AG08395 (cell line): ENCODE measurements at regions not wholly inside any gene's neighbourhood (a gene's known extent, or its start where the extent isn't known, plus 50 kb on each side); places are given as distances from the start of the nearest gene placed in this dataset.
"Not testable (repeated sequence)": the region's sequence is repeated elsewhere in the genome, so short reads cannot be mapped to it uniquely, and the experiment has no call there.

Experiments used
- DNase-seq: peaks from one replicate; pipeline ENCODE4 v3.0.0; 2012; ENCODE audit warnings: mixed read lengths, low spot score

- DNase-seq = no peak
Measured at GRCh38 chr14:43297794-43298193, 1209.3 kb downstream of the FSCB start.

- DNase-seq = not testable (repeated sequence)
Measured at GRCh38 chr14:43296061-43296460, 1211.0 kb downstream of the FSCB start.

- no peak for DNase-seq
Measured at GRCh38 chr14:43285575-43285974, 1221.5 kb downstream of the FSCB start.

- DNase-seq = no peak
Measured at GRCh38 chr14:43260056-43260455, 1247.0 kb downstream of the FSCB start.

- DNase-seq = no peak
Measured at GRCh38 chr14:43258396-43258795, 1248.7 kb downstream of the FSCB start.

GRCh38 chr14:43256996-43257395 lies 1250.1 kb downstream of the FSCB start:
- DNase-seq = not testable (repeated sequence)

- DNase-seq = no peak
Measured at GRCh38 chr14:43252866-43253265, 1254.2 kb downstream of the FSCB start.

- DNase-seq = no peak
Measured at GRCh38 chr14:43249591-43249990, 1257.5 kb downstream of the FSCB start.

- DNase-seq = no peak
Measured at GRCh38 chr14:43249116-43249515, 1258.0 kb downstream of the FSCB start.

GRCh38 chr14:43247877-43248276 lies 1259.2 kb downstream of the FSCB start:
- DNase-seq = no peak

GRCh38 chr14:43244142-43244625 lies 1262.9 kb downstream of the FSCB start:
- DNase-seq = no peak

GRCh38 chr14:43243168-43243567 lies 1263.9 kb downstream of the FSCB start:
- no peak for DNase-seq

- DNase-seq = no peak
Measured at GRCh38 chr14:43232261-43232660, 1274.8 kb downstream of the FSCB start.

- DNase-seq = no peak
Measured at GRCh38 chr14:43215524-43215923, 1291.6 kb downstream of the FSCB start.

GRCh38 chr14:43207189-43207588 lies 1299.9 kb downstream of the FSCB start:
- no peak for DNase-seq

- no peak for DNase-seq
Measured at GRCh38 chr14:43204816-43205215, 1302.3 kb downstream of the FSCB start.

- no peak for DNase-seq
Measured at GRCh38 chr14:43200519-43200918, 1306.6 kb downstream of the FSCB start.

GRCh38 chr14:43198465-43198864 lies 1308.6 kb downstream of the FSCB start:
- no peak for DNase-seq

GRCh38 chr14:43184540-43184939 lies 1322.5 kb downstream of the FSCB start:
- DNase-seq = no peak

GRCh38 chr14:43183916-43184315 lies 1323.2 kb downstream of the FSCB start:
- DNase-seq = no peak

- DNase-seq = no peak
Measured at GRCh38 chr14:43175896-43176295, 1331.2 kb downstream of the FSCB start.

- DNase-seq = no peak
Measured at GRCh38 chr14:43172899-43173548, 1334.1 kb downstream of the FSCB start.

- DNase-seq = no peak
Measured at GRCh38 chr14:43169722-43170121, 1337.4 kb downstream of the FSCB start.

GRCh38 chr14:43168371-43168925 lies 1338.6 kb downstream of the FSCB start:
- no peak for DNase-seq
